NCI-H82 treated with DMSO at 0.1 percent for 48 hours (cell line): ENCODE measurements at regions not wholly inside any gene's neighbourhood (a gene's known extent, or its start where the extent isn't known, plus 50 kb on each side); places are given as distances from the start of the nearest gene placed in this dataset.
A peak's percentile ranks its signal among the peaks of the same experiment; 100 is the strongest.

Source experiments
- DNase-seq: peaks from one replicate; lab custom pipeline; 2025; ENCODE audit not compliant: unreplicated experiment; lab: John Stamatoyannopoulos, UW

DNA sequence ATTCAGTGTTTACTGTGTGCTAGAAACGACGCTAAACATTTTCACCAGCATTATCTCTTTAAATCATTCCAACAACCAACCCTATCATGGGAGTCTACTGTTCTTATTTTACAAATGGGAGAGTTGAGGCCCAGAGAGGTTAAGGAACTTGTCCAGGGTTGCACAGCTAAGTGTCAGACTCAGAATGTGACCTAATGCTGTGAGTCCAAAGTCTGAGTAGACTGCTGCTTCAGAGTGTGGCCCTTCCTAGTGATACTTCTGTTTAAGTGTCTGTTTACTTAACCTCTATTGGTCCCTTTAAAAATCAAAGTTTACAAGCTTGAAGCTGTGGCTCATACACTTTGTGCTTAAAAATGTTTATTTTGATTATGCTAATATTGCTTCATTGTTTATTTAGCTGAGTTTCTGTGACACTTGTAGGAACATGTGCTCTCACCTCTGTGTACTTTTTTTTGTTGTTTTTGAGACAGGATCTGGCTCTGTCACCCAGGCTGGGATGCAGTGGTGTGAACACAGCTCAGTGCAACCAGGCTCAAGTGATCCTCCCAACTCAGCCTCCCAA, 84.4 kb upstream of the SYPL1 start:
- DNase-seq, result no peak

DNA sequence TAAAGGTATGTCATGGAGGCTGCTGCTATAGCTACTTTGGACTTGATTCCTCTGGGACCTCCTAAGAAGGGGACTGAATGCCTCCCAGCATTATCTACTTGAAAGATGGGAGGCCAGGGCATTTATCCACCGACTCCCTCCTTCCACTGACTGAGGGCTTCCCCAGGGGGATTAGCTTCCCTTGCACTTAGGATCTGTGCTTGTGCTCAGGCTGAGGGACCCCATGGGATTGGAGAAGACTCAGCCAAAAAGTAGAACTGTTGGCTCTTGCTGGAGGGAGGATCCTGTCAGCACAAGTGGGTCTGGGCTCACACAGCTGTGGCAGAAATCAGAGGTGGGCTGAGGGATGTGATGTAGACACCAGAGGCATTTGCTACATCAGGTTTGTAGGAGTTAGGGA, 81.5 kb upstream of the SYPL1 start:
- peak; percentile 33 for DNase-seq

- no peak for DNase-seq
Observed at GRCh38 chr7:106190589-106191330, 78.6 kb upstream of the SYPL1 start.

- no peak for DNase-seq
Observed at GRCh38 chr7:106187613-106188350, 75.7 kb upstream of the SYPL1 start.

- DNase-seq, result no peak
Observed at GRCh38 chr7:106185719-106186118, 73.6 kb upstream of the SYPL1 start.

GRCh38 chr7:106183952-106184351, 71.8 kb upstream of the SYPL1 start:
- DNase-seq, result no peak

- DNase-seq, result no peak
Observed at GRCh38 chr7:106182904-106183303, 70.8 kb upstream of the SYPL1 start.

DNA sequence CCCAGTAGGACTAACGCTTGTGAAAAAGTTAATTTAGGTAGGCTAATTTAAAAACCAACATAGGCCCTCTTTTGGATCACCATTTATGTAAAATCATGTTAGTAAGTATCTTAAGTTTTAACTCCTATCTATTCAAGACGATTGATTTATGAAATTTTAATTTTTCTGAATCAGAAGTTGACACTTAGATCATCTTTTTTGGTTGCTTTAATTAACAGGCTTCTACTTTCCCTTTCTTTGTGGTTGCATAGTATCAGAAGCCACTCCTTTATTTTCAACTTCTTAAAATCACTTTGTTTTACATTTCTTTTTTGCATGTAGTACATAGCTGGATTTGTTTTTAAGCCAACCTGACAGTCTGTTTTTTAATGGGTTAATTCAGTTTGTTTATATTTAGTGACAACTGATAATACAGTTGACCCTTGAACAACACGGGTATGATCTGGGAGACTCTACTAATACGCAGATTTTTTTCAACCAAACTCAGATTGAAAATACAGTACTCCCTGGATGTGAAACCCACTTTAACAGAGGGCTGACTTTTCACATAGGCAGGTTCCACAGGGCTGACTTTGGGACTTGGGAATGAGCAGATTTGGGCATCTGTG, 69.7 kb upstream of the SYPL1 start:
- no peak for DNase-seq

DNA sequence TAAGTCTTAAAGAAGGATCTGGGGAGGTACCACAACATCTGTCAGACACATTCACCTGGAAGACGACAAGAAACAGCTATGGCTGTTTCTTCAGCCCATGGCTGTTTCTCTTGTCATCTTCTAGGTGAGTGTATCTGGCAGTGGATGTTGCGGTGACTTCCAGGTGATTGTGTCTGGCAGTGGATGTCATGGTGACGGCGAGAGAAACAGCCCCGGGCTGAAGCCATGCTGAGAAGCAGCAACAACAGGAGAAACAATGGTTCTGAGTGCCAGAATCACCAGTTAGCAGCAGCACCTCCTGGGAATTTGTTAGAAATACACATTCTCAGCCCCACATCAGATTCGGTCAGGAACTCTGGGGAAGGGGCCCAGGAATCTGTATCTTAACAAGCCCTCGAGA, 68.6 kb upstream of the SYPL1 start:
- no peak for DNase-seq

GRCh38 chr7:106179256-106179655, 67.1 kb upstream of the SYPL1 start:
- no peak for DNase-seq

DNA sequence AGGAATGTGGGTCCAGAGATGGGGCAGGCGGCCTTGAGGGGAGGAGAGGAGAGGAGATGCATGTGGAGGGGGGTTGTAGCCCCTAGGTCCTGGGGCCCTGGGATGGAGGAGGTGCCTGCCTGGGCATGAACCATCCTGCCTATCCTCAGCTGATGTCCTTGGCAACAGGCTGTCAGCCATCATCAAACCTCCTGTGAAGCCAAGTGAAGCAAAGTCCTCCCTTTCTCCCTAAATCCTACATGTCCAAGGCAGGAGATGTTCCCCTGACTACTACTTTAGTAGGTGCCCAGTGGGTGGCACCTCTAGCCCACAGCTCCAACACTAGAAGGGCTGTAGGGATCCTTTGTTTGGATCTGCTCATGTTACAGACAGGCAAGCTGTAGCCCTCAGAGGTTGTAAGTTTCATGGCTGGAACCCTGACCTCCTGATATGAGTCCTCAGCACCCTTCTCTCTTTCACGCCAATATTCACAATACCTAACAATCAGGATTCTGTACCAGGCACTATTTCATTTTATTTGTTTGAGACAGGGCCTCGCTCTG, 66.6 kb upstream of the SYPL1 start:
- DNase-seq, result no peak

GRCh38 chr7:106177738-106178592, 65.9 kb upstream of the SYPL1 start:
- no peak for DNase-seq

GRCh38 chr7:106177300-106177690, 65.2 kb upstream of the SYPL1 start:
- no peak for DNase-seq

GRCh38 chr7:106176414-106177299, 64.5 kb upstream of the SYPL1 start:
- DNase-seq, result peak; percentile 30

GRCh38 chr7:106175507-106175906, 63.4 kb upstream of the SYPL1 start:
- DNase-seq, result no peak

DNA sequence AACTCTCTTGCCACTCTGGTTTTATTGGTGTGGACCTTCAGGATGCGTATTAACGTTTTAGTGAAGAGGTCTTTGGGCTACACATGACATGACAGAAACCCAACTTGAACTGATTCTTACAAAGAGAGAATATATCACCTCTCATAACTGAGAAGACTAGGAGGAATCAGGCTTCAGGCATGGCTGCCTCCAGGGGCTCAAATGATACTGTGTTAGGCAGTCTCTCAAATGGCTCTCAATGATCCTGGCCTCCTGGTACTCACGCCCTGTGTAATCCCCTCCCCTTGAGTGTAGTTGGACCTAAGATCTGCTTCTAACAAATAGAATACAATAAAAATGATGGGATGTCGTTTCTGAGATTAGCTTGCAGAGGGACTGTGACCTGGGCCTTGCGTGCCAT, 58.5 kb upstream of the SYPL1 start:
- DNase-seq, result no peak

DNA sequence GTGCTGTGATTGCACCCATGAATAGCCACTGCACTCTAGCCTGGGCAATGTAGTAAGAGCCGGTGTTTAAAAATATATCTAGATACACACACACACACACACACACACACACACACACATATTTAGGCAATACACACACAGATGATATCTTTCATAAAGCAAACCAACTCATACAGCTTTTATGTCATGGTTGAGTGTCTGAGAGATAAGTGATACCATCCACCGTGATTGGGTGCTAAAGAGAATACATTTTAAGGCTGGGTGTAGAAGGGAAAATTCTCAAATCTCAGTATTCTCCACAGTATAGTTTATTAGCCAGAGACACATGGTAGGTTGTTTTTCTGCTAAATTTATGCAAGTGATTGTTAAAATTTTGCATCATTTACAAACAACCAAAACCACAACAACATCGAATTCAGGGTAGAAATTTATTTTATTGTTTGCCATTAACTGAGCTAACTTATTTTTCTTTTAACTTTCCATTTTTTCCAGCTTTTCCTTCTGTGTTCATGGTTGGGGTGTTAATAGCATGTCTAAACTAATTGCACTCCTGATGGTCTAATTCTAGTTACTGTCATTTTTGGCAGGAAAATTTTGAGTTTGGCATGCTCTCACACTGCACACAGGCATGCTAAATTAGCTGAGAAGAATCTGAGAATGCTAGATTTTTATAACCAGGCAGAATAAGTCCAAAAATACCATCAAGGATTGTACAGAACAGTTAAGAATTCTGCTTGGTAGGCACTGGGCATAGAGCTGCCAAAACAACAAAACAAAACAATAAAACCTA, 57.9 kb upstream of the SYPL1 start:
- no peak for DNase-seq

GRCh38 chr7:106167439-106168136, 55.5 kb upstream of the SYPL1 start:
- no peak for DNase-seq
